ENCODE measurements at regions not wholly inside any gene's neighbourhood (a gene's known extent, or its start where the extent isn't known, plus 50 kb on each side); places are given as distances from the start of the nearest gene placed in this dataset.

DNA sequence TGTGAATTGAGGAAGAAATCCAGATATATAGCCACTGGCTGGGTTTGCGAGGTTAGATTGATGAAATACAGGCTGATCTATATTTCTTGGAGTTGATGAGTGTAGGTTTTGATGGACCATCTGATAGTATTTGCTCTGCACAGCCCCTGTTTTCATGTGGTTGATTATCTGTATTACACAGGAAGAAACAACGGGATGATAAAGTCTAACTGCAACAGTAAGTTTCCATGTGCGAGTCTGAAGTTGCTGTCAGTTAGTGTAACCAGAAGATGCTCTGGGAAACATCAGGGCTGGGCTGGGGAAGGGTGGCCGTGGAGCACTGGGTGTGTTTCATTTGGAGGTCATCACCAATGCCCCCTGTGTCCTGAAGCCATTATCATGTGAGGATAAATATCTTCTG lies 148.4 kb upstream of the SFRP2 start (continued):
- TF ChIP-seq, protein P1, sequence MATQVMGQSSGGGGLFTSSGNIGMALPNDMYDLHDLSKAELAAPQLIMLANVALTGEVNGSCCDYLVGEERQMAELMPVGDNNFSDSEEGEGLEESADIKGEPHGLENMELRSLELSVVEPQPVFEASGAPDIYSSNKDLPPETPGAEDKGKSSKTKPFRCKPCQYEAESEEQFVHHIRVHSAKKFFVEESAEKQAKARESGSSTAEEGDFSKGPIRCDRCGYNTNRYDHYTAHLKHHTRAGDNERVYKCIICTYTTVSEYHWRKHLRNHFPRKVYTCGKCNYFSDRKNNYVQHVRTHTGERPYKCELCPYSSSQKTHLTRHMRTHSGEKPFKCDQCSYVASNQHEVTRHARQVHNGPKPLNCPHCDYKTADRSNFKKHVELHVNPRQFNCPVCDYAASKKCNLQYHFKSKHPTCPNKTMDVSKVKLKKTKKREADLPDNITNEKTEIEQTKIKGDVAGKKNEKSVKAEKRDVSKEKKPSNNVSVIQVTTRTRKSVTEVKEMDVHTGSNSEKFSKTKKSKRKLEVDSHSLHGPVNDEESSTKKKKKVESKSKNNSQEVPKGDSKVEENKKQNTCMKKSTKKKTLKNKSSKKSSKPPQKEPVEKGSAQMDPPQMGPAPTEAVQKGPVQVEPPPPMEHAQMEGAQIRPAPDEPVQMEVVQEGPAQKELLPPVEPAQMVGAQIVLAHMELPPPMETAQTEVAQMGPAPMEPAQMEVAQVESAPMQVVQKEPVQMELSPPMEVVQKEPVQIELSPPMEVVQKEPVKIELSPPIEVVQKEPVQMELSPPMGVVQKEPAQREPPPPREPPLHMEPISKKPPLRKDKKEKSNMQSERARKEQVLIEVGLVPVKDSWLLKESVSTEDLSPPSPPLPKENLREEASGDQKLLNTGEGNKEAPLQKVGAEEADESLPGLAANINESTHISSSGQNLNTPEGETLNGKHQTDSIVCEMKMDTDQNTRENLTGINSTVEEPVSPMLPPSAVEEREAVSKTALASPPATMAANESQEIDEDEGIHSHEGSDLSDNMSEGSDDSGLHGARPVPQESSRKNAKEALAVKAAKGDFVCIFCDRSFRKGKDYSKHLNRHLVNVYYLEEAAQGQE (IDR thresholded peaks at IDR 0.05; ENCODE audit: unreplicated experiment) = no peak
- TF ChIP-seq NANOG (IDR thresholded peaks at IDR 0.05; ENCODE audit: borderline replicate concordance) (no peak), EZH2phosphoT487 (IDR thresholded peaks at IDR 0.05; ENCODE audit: unreplicated experiment) (no peak), POLR2AphosphoS5 (IDR thresholded peaks at IDR 0.05; ENCODE audit: low read depth) (no peak), STAT1 (IDR thresholded peaks at IDR 0.05; ENCODE audit: unreplicated experiment) (no peak)
- TF ChIP-seq, protein P2, sequence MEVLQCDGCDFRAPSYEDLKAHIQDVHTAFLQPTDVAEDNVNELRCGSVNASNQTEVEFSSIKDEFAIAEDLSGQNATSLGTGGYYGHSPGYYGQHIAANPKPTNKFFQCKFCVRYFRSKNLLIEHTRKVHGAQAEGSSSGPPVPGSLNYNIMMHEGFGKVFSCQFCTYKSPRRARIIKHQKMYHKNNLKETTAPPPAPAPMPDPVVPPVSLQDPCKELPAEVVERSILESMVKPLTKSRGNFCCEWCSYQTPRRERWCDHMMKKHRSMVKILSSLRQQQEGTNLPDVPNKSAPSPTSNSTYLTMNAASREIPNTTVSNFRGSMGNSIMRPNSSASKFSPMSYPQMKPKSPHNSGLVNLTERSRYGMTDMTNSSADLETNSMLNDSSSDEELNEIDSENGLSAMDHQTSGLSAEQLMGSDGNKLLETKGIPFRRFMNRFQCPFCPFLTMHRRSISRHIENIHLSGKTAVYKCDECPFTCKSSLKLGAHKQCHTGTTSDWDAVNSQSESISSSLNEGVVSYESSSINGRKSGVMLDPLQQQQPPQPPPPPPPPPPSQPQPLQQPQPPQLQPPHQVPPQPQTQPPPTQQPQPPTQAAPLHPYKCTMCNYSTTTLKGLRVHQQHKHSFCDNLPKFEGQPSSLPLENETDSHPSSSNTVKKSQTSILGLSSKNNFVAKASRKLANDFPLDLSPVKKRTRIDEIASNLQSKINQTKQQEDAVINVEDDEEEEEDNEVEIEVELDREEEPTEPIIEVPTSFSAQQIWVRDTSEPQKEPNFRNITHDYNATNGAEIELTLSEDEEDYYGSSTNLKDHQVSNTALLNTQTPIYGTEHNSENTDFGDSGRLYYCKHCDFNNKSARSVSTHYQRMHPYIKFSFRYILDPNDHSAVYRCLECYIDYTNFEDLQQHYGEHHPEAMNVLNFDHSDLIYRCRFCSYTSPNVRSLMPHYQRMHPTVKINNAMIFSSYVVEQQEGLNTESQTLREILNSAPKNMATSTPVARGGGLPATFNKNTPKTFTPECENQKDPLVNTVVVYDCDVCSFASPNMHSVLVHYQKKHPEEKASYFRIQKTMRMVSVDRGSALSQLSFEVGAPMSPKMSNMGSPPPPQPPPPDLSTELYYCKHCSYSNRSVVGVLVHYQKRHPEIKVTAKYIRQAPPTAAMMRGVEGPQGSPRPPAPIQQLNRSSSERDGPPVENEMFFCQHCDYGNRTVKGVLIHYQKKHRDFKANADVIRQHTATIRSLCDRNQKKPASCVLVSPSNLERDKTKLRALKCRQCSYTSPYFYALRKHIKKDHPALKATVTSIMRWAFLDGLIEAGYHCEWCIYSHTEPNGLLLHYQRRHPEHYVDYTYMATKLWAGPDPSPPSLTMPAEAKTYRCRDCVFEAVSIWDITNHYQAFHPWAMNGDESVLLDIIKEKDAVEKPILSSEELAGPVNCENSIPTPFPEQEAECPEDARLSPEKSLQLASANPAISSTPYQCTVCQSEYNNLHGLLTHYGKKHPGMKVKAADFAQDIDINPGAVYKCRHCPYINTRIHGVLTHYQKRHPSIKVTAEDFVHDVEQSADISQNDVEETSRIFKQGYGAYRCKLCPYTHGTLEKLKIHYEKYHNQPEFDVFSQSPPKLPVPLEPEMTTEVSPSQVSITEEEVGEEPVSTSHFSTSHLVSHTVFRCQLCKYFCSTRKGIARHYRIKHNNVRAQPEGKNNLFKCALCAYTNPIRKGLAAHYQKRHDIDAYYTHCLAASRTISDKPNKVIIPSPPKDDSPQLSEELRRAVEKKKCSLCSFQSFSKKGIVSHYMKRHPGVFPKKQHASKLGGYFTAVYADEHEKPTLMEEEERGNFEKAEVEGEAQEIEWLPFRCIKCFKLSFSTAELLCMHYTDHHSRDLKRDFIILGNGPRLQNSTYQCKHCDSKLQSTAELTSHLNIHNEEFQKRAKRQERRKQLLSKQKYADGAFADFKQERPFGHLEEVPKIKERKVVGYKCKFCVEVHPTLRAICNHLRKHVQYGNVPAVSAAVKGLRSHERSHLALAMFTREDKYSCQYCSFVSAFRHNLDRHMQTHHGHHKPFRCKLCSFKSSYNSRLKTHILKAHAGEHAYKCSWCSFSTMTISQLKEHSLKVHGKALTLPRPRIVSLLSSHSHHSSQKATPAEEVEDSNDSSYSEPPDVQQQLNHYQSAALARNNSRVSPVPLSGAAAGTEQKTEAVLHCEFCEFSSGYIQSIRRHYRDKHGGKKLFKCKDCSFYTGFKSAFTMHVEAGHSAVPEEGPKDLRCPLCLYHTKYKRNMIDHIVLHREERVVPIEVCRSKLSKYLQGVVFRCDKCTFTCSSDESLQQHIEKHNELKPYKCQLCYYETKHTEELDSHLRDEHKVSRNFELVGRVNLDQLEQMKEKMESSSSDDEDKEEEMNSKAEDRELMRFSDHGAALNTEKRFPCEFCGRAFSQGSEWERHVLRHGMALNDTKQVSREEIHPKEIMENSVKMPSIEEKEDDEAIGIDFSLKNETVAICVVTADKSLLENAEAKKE (CRISPR knock-in tag; IDR thresholded peaks at IDR 0.05) = no peak

DNA sequence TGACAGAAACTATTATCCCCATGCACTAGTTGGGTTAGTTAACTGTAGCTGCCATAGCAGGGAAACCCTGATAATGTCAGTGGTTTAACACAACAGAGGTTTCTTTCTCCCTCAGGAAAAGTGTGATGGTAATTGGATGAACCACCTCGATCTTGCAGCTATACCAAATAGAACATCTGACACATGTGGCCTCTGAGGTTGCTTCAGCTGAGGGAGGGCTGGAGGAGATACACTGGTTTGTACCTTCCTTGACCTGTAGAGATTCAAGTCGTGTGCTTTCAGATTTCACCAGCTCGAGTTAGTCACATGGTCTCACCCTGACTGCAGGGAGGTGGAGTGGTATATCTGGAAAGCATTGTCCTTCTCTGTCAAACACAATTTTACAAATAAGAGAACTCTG lies 147.2 kb upstream of the SFRP2 start:
- Mint-ChIP-seq H3K4me1 (peaks cover 5% of the 10 kb centered on the region; the same call in 2 of the 3 replicates), H3K9me3 (no peaks in the 10 kb centered on the region), H3K36me3 (ENCODE audit: low read depth) (no peaks in the 10 kb centered on the region), H3K4me3 (no peak overlapping the region), H3K27ac (no peak overlapping the region), H3K27me3 (ENCODE audit: insufficient read depth, low read depth, poor library complexity) (no peaks in the 10 kb centered on the region)
- no peaks in the 10 kb centered on the region for H3K27me3 ChIP-seq (ENCODE audit: insufficient read depth)
- H4K20me1 ChIP-seq (replicated peaks; ENCODE audit: insufficient read depth) = no peaks in the 10 kb centered on the region
- H2AFZ ChIP-seq = no peak overlapping the region
- TF ChIP-seq EZH2phosphoT487 (IDR thresholded peaks at IDR 0.05; ENCODE audit: unreplicated experiment) = no peak
- TF ChIP-seq ZNF331 (CRISPR knock-in tag; IDR thresholded peaks at IDR 0.05; ENCODE audit: low read depth) = no peak
- TF ChIP-seq, protein P3, sequence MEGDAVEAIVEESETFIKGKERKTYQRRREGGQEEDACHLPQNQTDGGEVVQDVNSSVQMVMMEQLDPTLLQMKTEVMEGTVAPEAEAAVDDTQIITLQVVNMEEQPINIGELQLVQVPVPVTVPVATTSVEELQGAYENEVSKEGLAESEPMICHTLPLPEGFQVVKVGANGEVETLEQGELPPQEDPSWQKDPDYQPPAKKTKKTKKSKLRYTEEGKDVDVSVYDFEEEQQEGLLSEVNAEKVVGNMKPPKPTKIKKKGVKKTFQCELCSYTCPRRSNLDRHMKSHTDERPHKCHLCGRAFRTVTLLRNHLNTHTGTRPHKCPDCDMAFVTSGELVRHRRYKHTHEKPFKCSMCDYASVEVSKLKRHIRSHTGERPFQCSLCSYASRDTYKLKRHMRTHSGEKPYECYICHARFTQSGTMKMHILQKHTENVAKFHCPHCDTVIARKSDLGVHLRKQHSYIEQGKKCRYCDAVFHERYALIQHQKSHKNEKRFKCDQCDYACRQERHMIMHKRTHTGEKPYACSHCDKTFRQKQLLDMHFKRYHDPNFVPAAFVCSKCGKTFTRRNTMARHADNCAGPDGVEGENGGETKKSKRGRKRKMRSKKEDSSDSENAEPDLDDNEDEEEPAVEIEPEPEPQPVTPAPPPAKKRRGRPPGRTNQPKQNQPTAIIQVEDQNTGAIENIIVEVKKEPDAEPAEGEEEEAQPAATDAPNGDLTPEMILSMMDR (conservative IDR thresholded peaks at IDR 0.05; ENCODE audit: low read depth in 2 of 2) = no peak
- no peak for TF ChIP-seq STAT1 (IDR thresholded peaks at IDR 0.05; ENCODE audit: unreplicated experiment)
- H3F3A ChIP-seq (replicated peaks; ENCODE audit: low read depth) = no peaks in the 10 kb centered on the region
- no peak overlapping the region for H3K4me3 ChIP-seq
- no peaks in the 10 kb centered on the region for H3K79me2 ChIP-seq (replicated peaks; ENCODE audit: insufficient read depth)
- ATAC-seq = no peak
- no peaks in the 10 kb centered on the region for H3K4me1 ChIP-seq (ENCODE audit: insufficient read depth)
- H3K4me2 ChIP-seq = no peak overlapping the region
- no peak for DNase-seq (ENCODE audit: low spot score)
- no peaks in the 10 kb centered on the region for H3K36me3 ChIP-seq (ENCODE audit: insufficient read depth)
- H3K9me2 ChIP-seq (ENCODE audit: insufficient read depth) = no peaks in the 10 kb centered on the region
- no peak overlapping the region for H3K27ac ChIP-seq (ENCODE audit: low read depth)
